M059J (cell line): ENCODE measurements at regions not wholly inside any gene's neighbourhood (a gene's known extent, or its start where the extent isn't known, plus 50 kb on each side); places are given as distances from the start of the nearest gene placed in this dataset.
"Not testable (repeated sequence)": the region's sequence is repeated elsewhere in the genome, so short reads cannot be mapped to it uniquely, and the experiment has no call there.

Experiments
- DNase-seq: peaks from one replicate; pipeline ENCODE4 v3.0.0-alpha.2; 2012; ENCODE audit warnings: low read depth

DNA sequence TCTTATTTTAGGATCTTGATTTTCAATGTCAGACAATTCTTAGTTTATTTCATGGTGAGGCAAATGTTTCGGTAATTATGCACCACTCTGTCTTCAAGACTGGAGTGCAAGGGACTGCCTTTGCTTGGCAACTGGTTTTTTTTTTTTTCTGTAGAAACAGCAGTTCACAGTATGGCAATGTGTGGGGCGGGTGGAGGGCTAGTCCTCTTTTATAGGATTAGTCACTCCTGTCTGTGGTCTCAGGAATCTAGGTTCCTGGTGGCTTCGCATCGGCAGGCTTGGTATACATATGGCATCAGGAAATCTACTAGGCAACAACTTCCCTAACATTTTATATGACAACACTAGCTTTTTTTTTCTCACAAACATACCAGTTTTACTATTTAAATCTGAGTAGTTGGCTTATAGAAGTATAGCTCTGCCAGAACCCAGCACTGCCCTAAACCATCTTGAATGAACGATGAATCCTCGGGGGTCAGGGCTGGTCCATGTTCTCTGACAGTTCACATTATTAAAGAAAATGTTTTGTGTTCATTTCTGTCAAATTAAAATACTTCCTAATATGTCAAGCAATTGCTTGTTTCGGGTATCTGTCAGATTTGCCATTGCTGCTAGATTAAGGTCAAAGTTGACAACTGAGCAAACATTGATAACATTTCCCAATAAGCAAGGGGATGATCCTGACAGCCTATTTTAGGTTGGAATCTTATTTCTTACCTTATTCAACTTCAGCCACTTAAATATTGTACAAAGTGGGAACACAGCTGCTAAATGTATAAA, 289.7 kb upstream of the VSTM2A start:
- DNase-seq = peak; percentile 3

DNA sequence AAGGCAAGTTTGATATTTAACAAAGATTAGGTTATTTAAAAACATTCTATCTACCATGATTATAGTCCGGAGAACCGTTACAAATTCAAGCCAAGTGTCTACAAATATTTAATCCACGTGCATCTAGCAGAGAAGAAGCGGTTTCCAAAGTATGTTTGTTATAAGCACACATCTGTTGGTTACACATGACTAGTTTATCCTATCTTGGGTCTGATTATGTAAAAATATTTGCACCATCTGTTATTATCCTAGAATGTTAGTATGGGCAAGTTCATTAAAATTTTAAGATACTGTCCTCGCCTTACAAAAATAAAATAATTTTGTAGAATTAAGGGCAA, 289.2 kb upstream of the VSTM2A start:
- DNase-seq = no peak

DNA sequence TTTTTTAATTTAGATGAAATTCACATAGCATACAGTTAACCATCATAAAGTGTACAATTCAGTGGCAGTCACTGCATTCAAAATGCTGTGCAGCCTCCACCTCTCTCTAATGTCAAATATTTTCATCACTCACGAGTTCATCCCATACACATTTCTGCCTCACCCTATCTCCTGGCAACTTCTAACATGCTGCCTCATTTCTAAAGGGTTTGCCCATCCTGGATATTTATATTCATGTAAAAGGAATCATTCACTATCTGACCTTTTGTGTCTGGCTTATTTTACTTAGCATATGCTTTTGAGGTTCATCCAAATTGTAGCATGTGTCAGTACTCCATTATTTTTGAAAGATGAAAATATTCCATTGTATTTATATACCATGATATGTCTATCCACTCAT, 286.9 kb upstream of the VSTM2A start:
- no peak for DNase-seq

DNA sequence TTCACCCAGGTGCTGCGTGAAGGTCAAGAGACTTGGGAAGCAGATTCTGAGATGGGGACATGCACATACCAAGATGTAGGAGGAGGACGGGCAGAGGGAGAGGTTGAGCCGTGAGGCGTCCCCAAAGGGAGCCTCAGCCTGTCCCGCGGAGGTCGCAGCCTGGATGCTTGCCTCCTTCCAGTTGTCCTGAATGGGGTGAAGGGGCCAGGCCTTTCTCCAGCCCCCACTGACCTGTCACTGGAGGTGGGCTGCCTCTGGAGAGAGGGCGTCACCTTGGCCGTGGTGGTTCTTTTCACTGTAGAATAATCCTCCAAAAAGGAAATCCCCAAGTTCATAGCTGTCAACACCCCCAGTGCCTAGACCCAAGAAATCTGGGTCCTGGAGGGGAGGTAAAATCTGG, 283.0 kb upstream of the VSTM2A start:
- no peak for DNase-seq

DNA sequence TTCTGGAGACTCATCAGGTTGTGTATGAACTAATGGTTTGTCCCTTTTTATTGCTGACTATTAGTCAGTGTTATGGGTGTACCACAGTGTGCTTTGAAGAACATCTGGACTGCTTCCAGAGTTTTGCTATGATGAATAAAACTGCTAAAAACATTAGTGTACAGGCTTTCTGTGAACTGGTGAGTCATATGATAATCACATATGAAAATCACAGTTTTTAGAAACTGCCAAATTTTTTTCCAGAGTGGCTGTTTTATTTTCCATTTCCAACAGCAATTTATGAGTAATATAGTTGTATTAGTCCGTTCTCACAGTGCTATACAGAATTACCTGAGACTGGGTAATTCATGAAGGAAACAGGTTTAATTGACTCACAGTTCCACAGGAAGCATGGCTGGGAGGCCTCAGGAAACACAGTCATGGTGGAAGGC, 281.2 kb upstream of the VSTM2A start:
- peak; percentile 52 for DNase-seq

DNA sequence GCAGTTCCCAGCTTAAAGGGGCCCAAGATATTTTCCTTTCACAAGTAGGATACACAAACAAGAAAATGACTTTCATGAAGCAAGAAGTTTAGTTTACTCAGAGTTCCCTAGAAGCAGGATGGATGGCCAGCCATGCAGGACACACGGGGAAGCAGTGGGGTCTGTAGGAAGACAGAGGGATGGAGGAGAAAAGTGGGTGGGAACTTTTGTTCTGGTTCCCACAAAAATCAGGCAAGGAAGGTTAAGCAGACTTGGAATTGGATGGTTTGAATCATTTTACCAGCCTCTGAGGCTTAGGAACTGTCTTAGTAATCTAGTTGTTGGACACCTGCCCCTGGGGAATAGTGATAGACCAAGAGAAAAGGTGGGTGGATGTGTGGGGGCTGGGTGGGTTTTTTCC, 263.3 kb upstream of the VSTM2A start:
- no peak for DNase-seq

DNA sequence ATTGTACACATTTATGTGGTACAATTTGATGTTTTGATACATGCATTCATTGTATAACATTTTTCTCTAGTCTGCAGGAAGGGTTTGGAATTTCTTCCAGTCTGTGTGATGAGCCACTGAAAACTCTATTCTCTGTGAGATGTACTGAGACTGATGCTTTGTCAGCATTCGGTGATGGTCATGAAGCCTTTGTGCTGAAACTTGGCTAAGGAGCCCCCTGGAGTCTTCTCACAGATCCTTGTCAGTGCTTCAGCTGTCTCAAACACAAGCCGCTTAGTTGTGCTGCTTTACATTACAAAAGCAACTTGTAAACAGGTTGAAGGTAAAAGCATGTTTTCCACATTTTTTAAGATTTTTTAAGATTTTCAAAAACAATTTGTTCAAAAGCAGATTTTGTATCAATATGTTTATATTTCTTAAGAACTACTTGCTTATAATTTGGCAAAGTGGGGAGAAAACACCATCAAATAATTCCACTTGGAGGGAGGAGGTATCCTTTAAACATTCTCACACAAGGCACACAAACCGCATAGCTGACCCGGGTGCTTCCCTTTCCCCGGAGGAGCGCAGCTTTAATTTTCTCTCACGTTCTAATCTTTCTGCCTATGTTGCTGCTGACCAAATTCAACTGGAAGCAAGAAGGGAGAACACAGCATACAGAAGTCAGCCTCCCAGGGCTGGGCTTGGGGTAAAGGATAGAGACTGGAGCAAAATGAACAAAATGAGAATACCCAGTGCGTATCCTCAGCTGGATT, 249.8 kb upstream of the VSTM2A start:
- DNase-seq = no peak

DNA sequence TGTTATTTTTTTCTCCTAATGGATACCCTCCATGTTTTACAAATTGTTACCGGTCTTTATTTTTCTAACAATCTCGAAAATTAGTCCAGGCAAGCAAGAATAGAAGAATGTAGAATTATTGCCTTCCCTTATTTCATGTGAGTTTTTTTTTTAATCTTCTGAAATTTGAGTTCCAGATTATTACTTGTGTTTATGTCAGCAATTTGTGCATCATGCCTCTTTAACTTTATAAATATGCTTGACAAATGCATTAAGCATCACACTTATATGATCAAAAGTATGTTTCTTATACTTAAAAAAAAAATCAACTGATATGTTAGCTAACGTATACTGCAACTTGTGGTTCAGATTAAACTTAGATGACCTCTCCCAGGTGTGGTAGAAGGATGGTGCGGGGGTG, 242.7 kb upstream of the VSTM2A start:
- no peak for DNase-seq

DNA sequence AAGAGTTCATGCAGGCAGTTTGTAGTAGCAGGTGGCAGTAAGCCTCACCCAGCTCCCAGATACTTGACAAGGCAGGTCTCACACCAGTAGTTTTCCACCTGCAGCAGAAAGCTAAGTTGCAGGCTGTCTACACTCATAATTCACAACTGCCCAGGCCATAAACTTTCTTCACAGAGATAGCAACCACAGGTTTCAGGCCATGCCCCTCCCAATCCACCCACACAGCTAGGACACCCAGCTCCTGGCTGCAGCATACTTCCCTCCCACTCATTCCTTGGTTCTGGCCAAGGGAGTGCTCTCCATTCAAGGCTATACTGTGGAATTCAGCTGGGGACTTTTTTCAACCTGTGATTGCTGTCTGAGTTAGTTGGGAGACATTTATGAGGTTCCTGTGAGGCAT, 226.2 kb upstream of the VSTM2A start:
- not testable (repeated sequence) for DNase-seq

DNA sequence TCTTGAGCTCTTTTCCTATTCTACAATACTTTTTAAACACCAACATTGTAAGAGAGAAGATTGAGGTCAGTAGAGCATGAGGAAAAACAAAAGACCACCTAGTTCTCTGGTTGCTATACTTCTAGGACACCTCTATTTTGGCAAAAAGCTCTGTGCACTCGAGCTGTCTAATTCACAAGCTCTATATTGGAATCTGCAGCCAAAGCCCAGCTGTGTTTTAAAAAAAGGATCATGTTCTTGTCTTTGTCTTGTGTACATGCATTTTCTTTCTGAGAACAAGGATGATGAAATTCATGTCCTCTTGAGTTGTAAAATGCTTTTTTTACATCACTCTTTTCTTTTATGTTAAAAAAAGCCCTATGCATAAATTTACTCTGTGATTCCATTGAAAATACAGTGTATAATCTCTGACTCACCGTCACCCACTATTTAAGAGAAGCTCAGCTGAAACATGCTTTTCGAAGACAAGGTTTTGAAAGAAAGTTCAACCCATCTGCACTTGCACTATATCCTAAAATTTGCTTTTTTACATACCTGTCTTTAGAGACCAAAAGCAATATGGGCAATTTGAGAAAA, 215.5 kb upstream of the VSTM2A start:
- DNase-seq = no peak

DNA sequence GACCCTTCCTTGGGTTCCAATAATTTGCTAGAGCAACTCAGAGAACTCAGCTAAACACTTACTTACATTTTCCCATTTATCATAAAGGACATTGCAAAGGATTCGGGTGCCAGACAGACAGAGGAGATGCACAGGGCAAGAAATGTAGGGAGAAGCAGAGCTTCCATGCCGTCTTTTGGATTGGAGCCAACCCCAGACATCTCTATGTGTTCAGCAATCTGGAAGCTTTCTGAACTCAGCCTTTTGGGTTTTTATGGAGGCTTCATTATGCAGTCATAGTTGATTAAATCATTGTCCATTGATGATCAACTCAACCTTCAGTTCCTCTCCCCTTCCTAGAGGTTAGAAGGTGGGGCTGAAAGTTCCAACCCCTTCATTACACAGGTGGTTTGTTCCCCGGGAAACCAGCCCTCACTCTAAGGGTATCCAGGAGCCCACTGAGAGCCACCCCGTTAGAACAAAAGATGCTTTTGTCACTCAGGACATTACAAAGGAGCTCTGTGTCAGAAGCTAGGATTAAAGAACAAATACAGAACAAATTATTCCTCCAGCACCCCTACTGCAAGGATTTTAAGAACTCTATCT, 211.9 kb upstream of the VSTM2A start:
- DNase-seq = no peak

DNA sequence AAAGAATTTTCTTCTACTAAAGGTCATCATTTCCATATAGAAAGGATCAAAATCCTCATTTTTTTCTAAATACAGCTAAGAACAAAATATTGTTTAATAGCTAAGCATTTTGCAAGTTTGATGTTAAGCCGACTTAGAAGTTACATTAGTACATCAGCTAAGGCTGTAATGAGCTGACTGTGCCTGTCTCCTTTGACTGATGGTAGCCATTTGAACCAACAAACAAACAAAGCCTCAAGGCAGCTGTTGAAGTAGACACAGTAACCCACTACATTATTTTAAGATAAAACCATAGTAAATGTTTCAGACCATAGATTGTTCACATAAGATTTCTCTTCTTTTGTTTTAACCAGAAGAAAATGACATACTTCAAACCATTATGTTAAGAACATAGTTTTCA, 210.9 kb upstream of the VSTM2A start:
- DNase-seq = no peak

DNA sequence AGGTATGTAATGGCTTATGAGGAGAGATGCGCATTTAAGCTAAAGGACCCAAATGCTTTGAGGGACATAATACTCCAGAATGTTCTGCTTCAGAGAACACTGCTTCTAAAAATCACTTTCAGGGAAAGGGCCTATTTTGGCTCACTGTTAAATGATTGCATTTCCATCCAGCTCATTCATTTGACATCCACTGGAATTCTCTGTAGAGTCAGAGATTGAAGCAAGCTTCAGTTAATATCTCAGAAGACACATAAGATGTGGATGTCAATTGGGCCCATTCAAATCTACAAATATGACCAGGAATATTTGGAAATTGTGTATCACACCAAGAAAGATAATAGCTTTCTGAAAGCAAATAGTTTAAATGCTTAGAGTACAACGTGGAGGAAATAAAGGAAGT, 209.9 kb upstream of the VSTM2A start:
- no peak for DNase-seq

DNA sequence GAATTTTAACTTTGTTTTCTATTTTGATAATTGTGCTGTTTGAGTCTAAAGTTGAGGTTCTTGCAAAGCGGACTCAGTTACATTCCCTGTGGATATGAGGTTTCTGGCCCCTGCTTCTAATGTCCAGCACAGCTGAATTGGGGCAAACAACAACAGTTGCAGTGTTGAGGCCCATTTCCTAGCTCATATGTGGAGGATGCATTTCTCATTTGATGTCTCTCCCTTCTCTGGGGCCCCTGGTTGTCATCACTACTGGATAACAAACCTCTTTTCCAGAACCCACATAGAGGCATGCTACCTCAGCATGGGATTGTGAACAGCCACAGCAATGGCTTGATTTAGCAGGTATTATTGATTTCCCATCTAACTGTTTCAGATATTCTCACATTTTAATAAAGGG, 208.2 kb upstream of the VSTM2A start:
- no peak for DNase-seq

DNA sequence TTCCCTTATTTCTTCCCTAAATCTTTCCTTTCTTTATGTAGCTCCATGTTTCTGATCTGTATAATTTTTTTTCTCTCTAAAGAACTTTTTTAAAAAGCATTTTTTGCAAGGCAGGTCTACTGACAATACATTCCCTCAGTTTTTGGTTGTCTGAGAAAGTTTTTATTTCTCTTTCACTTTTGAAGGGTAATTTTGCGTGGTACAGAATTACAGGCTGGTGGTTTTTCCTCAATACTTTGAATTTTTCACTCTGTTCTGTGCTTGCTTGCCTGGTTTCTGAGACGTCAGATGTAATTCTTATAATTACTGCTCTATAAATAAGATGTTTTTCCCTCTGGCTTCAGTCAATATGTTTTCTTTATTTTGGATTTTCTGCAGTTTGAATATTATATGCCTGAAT, 205.4 kb upstream of the VSTM2A start:
- DNase-seq = no peak

DNA sequence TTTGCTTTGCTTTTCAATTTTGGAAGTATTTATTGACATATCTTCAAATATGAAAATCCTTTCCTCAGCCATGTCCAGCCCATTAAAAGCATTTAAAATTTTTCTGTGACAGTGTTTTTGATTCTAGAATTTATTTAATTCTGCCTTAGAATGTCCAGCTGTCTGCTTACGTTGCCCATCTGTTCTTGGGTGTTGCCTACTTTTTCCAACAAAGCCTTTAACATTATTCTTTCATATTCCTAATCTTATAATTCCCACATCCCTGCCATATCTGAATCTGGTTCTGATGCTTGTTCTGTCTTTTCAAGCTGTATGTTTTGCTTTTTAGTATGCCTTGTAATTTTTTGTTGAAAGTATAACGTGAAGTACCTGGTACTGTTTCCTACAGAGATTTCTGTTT, 204.7 kb upstream of the VSTM2A start:
- no peak for DNase-seq

DNA sequence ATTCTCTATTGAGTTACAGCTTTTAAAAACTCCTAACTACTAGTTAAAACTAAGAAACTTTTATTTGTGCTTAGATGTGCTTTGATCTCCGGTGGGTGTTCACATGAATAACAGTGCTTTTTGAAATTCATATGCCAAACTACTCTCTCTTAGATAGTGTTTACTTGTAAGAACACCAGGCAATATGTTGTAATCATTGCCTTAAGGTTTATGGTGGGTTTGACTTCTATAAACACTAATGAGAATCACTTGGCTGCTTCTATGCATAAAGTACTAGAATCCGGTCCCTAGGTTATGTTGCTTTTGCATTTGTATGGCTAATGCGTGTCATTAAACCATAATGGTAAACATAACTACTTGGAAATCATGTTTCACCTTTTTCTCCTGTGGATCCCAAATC, 203.9 kb upstream of the VSTM2A start:
- no peak for DNase-seq

DNA sequence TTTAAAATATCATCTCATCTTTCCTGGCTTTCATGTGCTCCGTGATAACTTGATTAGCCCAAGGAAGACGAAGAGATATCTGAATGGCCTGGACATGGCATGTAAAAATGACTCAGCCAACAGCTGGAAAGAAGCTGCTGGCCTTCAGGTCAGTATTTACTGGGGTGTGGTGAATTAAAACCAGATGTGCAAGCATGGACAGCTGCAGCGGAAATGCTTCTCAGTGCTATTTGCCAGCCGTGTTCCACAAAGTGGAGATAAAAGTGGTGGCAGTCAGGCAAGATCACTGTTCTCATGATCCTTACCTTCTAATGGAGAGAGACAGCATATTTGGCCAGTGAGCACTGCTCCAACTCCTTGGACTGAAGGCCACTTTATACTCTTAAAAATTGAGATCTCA, 203.1 kb upstream of the VSTM2A start:
- no peak for DNase-seq

DNA sequence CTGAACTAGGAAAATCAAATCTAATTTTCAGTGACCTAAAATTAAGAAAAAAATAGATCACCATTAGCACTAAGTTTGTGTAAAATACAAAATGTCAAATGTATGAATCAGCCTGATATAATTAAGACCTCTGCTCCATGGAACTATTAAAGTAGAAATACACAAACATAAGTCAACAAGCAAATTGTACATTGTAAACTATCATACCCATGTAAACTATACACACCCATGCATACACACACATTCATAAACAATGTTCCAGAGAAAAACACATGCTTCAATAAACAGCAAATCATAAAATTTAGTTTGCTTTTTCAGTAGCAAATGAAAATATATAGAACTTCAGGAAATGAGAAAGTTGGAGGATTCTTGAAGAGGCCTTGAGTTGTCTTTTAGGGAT, 199.7 kb upstream of the VSTM2A start:
- DNase-seq = no peak

DNA sequence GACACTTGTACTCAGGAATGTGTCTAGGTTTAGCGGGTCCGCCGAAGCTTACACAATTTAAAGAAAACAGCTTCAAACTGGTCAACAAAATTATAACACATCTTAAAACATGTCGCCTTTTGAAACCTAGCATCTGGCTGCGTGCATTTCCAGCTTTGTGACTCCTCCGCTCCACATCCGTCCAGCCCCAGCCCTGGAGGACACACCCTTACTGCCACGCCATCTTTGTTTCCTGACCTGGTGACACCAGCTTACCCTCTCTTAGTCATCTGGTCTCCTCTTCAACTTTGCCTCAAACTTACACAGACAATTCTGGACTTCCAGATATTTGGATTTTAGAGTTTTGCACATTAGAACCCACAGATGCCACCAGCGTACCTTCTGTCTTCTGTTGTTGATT, 198.7 kb upstream of the VSTM2A start:
- no peak for DNase-seq

DNA sequence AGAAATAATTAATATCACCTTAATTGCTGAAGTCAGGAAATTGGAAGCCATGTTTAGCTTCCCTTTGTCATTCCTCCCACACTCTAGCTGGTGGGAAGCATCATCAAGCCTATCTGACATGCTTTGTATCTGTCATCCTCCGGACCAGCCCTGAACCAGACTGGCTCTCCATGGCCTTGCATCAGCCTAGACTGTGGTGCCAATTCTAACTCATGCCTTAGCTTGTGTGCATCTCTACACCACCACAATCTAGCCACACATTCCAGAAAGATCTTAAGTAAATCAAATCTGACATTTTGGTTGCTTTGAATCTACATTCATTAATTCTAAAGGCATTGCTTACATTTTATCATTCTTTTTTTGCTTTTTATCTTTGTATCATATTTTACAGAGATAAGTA, 196.4 kb upstream of the VSTM2A start:
- DNase-seq = no peak

DNA sequence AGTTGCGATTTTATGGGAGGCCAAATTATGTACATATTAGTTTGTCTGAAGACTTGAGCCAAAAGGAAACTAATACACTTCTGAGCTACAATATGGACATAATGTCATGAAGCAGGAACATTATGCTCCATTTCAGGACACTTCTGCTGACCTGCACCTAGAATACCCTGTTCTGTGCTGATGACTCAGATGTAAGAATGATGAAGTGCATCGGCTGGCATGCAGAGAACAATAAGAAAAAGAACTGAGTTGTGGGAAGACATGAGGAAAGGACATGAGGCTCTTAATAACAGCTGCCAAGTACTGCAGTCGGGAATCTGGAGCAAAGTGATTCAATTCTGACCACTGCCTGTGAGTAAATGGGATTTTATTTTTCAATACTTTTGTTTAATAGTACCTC, 192.9 kb upstream of the VSTM2A start:
- peak; percentile 4 for DNase-seq

DNA sequence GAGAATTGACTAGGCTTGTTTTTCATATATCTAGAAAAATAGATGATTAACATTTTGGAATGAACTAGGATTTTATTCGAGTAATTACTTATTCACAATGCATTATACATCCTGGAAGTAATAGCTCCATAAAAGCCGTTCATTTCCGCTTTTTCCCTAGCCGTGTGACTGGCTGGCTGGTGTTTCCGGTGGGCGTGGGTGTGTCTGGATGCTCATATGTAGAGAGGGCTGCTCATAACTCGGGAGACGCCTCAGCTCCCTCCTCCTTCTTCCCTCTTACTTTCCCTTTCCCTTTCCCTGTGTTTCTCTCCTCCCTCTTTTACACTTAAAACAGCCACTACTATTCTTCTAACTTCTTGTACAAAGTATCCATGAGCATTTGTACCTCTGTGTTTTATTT, 187.7 kb upstream of the VSTM2A start:
- peak; percentile 37 for DNase-seq
